ENCODE measurements at regions not wholly inside any gene's neighbourhood (a gene's known extent, or its start where the extent isn't known, plus 50 kb on each side); places are given as distances from the start of the nearest gene placed in this dataset.

- peaks cover 6% of the 10 kb centered on the region for H3K4me1 Mint-ChIP-seq (ENCODE audit: unreplicated experiment)
- H3K36me3 Mint-ChIP-seq (ENCODE audit: low read depth, unreplicated experiment): no peaks in the 10 kb centered on the region
- TF ChIP-seq, protein P1, sequence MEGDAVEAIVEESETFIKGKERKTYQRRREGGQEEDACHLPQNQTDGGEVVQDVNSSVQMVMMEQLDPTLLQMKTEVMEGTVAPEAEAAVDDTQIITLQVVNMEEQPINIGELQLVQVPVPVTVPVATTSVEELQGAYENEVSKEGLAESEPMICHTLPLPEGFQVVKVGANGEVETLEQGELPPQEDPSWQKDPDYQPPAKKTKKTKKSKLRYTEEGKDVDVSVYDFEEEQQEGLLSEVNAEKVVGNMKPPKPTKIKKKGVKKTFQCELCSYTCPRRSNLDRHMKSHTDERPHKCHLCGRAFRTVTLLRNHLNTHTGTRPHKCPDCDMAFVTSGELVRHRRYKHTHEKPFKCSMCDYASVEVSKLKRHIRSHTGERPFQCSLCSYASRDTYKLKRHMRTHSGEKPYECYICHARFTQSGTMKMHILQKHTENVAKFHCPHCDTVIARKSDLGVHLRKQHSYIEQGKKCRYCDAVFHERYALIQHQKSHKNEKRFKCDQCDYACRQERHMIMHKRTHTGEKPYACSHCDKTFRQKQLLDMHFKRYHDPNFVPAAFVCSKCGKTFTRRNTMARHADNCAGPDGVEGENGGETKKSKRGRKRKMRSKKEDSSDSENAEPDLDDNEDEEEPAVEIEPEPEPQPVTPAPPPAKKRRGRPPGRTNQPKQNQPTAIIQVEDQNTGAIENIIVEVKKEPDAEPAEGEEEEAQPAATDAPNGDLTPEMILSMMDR (IDR thresholded peaks at IDR 0.05; ENCODE audit: unreplicated experiment): no peak
- H3K4me3 Mint-ChIP-seq (ENCODE audit: unreplicated experiment): no peak overlapping the region
- DNase-seq (ENCODE audit: low spot score): no peak
- no peaks in the 10 kb centered on the region for H3K27me3 Mint-ChIP-seq (ENCODE audit: unreplicated experiment)
- H3K9me3 Mint-ChIP-seq (ENCODE audit: unreplicated experiment): no peaks in the 10 kb centered on the region
- H3K27ac Mint-ChIP-seq (ENCODE audit: unreplicated experiment): no peak overlapping the region
These were observed 79.6 kb upstream of the ADRA1B start for GRCh38 chr5:159836691-159837090.

GRCh38 chr5:159837860-159838259 is 78.4 kb upstream of the ADRA1B start:
- Mint-ChIP-seq H3K4me3 (ENCODE audit: unreplicated experiment) (no peak overlapping the region), H3K27me3 (ENCODE audit: unreplicated experiment) (no peaks in the 10 kb centered on the region), H3K9me3 (ENCODE audit: unreplicated experiment) (no peaks in the 10 kb centered on the region), H3K27ac (ENCODE audit: unreplicated experiment) (no peak overlapping the region), H3K4me1 (ENCODE audit: unreplicated experiment) (peaks cover 6% of the 10 kb centered on the region), H3K36me3 (ENCODE audit: low read depth, unreplicated experiment) (no peaks in the 10 kb centered on the region)
- TF ChIP-seq, protein P1 (IDR thresholded peaks at IDR 0.05; ENCODE audit: unreplicated experiment): no peak
- no peak for DNase-seq (ENCODE audit: low spot score)

DNA sequence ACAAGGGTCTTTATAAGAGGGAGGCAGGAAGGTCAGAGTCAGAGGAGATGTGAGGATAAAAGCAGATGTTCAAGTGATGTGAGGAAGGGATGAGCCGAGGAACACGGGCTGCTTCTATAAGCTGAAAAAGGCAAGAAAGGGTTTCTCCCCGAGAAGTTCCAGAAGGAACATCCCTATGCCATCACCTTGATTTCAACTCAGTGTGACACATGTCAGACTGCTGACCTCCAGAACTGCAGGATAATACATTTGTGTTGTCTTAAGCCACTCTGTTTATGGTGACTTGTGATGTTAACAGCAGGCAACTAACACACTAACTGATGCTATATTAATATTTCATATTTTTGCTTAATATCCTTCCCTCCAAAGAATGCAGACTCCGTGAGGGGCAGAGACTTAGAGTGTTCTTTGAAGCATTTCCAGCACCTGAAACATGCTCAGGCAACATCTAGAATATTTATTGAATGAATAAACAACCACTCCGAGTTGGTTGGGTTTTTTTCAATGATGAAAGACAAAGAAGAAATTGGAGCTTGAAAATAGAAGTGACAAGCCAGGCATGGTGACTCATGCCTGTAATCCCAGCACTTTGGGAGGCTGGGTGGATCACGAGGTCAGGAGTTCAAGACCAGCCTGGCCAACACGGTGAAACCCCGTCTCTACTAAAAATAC is 77.6 kb upstream of the ADRA1B start:
- Mint-ChIP-seq H3K4me1 (ENCODE audit: unreplicated experiment) (peaks cover 2% of the 10 kb centered on the region), H3K27ac (ENCODE audit: unreplicated experiment) (no peak overlapping the region), H3K4me3 (ENCODE audit: unreplicated experiment) (no peak overlapping the region), H3K9me3 (ENCODE audit: unreplicated experiment) (no peaks in the 10 kb centered on the region), H3K36me3 (ENCODE audit: low read depth, unreplicated experiment) (no peaks in the 10 kb centered on the region), H3K27me3 (ENCODE audit: unreplicated experiment) (no peaks in the 10 kb centered on the region)
- TF ChIP-seq, protein P1 (IDR thresholded peaks at IDR 0.05; ENCODE audit: unreplicated experiment): no peak
- DNase-seq (ENCODE audit: low spot score): no peak

- no peak overlapping the region for H3K4me3 Mint-ChIP-seq (ENCODE audit: unreplicated experiment)
- H3K36me3 Mint-ChIP-seq (ENCODE audit: low read depth, unreplicated experiment): no peaks in the 10 kb centered on the region
- TF ChIP-seq, protein P1 (IDR thresholded peaks at IDR 0.05; ENCODE audit: unreplicated experiment): no peak
- H3K4me1 Mint-ChIP-seq (ENCODE audit: unreplicated experiment): no peaks in the 10 kb centered on the region
- H3K9me3 Mint-ChIP-seq (ENCODE audit: unreplicated experiment): no peaks in the 10 kb centered on the region
- H3K27me3 Mint-ChIP-seq (ENCODE audit: unreplicated experiment): peaks cover 2% of the 10 kb centered on the region
- H3K27ac Mint-ChIP-seq (ENCODE audit: unreplicated experiment): no peak overlapping the region
- DNase-seq (ENCODE audit: low spot score): no peak
These were observed 71.8 kb upstream of the ADRA1B start for GRCh38 chr5:159844267-159845121.
